Breast epithelium (tissue), 3 donors: ENCODE measurements at regions not wholly inside any gene's neighbourhood (a gene's known extent, or its start where the extent isn't known, plus 50 kb on each side); places are given as distances from the start of the nearest gene placed in this dataset.

Source experiments
- CTCF ChIP-seq, 3 donors: fragments of 450-650 bp; IDR thresholded peaks; one replicate each; pipeline ENCODE4 v1.5.1; 2016 to 2017; ENCODE audit warnings: antibody characterized with exemption in 3 of 3, mild to moderate bottlenecking in 3 of 3, moderate library complexity in 3 of 3
- POLR2A ChIP-seq: fragments of 450-650 bp; IDR thresholded peaks from one replicate; pipeline ENCODE4 v1.6.1; 2016; ENCODE audit warnings: antibody characterized with exemption, mild to moderate bottlenecking, moderate library complexity

DNA sequence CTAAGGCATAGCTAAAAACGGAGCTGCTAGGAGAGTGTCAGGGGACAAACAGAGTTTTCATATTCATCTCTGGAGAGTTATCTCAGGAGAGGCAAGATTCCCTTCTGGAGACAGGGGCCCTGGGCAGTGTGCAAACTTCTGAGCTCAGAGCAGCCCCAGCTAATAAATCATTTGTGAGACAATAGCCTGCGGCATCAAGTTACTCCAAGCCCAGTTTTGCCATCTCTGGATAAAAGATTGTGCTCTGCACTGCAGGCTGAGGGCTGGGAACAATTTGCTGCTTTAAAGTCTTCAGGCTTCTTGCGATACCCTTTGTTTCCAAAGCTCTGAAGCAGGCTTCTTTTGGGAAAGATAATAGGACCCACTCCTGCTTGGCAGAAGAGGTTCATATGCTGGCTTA is 164.3 kb upstream of the BRINP1 start:
- TF ChIP-seq CTCF (IDR thresholded peaks at IDR 0.05): no peak
- no peak for TF ChIP-seq POLR2A
